ENCODE measurements at regions not wholly inside any gene's neighbourhood (a gene's known extent, or its start where the extent isn't known, plus 50 kb on each side); places are given as distances from the start of the nearest gene placed in this dataset.

DNA sequence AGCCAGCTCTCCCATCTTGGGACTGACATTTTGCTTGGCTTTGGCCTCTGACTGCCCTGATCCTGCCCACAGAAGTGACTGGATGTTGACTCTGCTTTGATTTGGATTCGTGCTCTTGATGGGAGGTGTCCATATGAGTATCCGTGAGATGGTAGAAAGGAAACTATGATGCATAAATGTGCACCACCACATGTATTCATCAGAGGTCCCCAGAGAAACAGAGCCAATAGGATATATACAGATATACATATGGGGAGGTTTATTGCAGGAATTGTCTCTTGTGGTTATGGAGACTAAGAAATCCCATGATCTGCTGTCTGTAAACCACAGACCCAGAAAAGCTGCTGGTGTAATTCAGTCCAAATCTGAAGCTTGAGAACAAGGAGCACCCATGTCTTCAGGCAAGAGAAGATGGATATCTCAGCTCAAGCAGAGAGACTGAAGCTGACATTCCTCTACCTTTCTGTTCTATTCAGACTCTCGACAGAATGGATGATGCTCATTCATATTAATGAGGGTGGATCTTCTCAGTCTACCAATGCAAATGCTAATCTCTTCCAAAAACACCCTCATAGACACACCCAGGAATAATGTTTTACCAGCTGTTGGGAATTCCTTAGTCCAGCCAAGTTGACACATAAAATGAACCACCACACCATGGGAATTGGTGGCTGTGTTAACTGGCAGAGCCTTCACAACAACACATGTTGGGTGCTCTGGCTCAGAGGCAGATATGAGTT is 390.7 kb downstream of the CCSER2 start:
- TF ChIP-seq EZH2 (IDR thresholded peaks at IDR 0.05; ENCODE audit: low read length, missing control alignments), result no peak
- no peak for TF ChIP-seq CTCF (conservative IDR thresholded peaks at IDR 0.05 in 1 of 2, IDR thresholded peaks at IDR 0.05 in 1 of 2; ENCODE audit: low read depth in 1 of 2, low read length in 2 of 2)

All from fibroblast of lung (primary cell).